HEK293 (cell line): ENCODE measurements at regions not wholly inside any gene's neighbourhood (a gene's known extent, or its start where the extent isn't known, plus 50 kb on each side); places are given as distances from the start of the nearest gene placed in this dataset.

Experiments used
- ZNF121 ChIP-seq: fragments of 450-650 bp; formaldehyde crosslinking; IDR thresholded peaks from 2 replicates; pipeline ENCODE4 v1.5.1; 2016; ENCODE audit warnings: missing biosample characterization, missing genetic modification characterization
- ZNF433 ChIP-seq: fragments of 450-650 bp; formaldehyde crosslinking; IDR thresholded peaks from 2 replicates; pipeline ENCODE4 v1.5.1; 2016; ENCODE audit warnings: missing biosample characterization, missing genetic modification characterization, low read depth
- TF ChIP-seq, protein P1 (sequence below): fragments of 450-650 bp; formaldehyde crosslinking; IDR thresholded peaks from 2 replicates; pipeline ENCODE4 v1.5.1; 2016; ENCODE audit warnings: missing biosample characterization, missing genetic modification characterization

DNA sequence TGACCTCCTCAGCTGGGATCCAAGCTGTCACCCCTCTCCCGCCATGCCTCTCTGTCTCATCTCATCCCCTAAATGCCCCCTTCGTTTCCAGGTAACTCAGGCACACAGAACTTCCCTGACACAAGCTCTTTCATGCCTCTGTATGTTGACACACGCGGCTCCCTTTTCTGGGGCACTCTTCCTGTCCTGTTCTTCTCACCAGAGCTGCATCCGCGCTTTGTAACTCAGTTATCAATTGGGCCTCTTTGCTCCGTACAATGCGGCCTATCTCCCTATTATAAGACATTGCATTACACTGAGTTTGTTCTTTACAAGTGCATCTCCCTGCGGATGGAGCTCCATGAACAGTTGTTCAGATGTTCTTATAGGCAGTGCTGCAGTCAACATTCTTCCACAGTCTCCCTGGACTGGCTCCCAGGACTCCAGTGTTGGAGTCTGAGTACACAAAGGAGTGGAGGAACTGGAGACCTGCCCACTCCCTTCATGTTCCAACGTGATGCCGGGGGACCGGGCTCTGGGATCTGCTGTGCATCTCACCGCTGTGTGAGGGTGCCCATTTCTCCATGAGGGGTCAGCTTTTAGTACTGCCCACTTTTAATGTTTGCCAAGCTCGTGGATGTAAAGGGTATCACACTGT is 56.9 kb upstream of the TNS3 start:
- TF ChIP-seq ZNF433 (tag by site-specific recombination) = no peak
- no peak for TF ChIP-seq ZNF121
- TF ChIP-seq, protein P1, sequence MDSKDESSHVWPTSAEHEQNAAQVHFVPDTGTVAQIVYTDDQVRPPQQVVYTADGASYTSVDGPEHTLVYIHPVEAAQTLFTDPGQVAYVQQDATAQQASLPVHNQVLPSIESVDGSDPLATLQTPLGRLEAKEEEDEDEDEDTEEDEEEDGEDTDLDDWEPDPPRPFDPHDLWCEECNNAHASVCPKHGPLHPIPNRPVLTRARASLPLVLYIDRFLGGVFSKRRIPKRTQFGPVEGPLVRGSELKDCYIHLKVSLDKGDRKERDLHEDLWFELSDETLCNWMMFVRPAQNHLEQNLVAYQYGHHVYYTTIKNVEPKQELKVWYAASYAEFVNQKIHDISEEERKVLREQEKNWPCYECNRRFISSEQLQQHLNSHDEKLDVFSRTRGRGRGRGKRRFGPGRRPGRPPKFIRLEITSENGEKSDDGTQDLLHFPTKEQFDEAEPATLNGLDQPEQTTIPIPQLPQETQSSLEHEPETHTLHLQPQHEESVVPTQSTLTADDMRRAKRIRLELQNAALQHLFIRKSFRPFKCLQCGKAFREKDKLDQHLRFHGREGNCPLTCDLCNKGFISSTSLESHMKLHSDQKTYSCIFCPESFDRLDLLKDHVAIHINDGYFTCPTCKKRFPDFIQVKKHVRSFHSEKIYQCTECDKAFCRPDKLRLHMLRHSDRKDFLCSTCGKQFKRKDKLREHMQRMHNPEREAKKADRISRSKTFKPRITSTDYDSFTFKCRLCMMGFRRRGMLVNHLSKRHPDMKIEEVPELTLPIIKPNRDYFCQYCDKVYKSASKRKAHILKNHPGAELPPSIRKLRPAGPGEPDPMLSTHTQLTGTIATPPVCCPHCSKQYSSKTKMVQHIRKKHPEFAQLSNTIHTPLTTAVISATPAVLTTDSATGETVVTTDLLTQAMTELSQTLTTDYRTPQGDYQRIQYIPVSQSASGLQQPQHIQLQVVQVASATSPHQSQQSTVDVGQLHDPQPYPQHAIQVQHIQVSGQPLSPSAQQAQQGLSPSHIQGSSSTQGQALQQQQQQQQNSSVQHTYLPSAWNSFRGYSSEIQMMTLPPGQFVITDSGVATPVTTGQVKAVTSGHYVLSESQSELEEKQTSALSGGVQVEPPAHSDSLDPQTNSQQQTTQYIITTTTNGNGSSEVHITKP (tag by site-specific recombination) = no peak
